GM23338 (cell line): ENCODE measurements at regions not wholly inside any gene's neighbourhood (a gene's known extent, or its start where the extent isn't known, plus 50 kb on each side); places are given as distances from the start of the nearest gene placed in this dataset.

ENCODE experiments used
- ATAC-seq: fragments of 200-7000 bp; cut with Tn5 transposase; 3 replicates; pipeline ENCODE4 v1.9.1; 2020
- DNase-seq: peaks from one replicate; pipeline ENCODE4 v3.0.0-alpha.2; 2015; ENCODE audit warnings: low spot score
- H2AFZ ChIP-seq: fragments of 200-600 bp; sonication (generic); 2 replicates; pipeline ENCODE4 v1.8.0; 2016; ENCODE audit warnings: antibody characterized with exemption, mild to moderate bottlenecking, moderate library complexity
- H3F3A ChIP-seq: fragments of 200-600 bp; sonication (generic); replicated peaks from 2 replicates; pipeline ENCODE4 v1.8.0; 2017; ENCODE audit warnings: antibody characterized with exemption, mixed run types, low read depth
- H3K27ac ChIP-seq: fragments of 200-600 bp; sonication (generic); 2 replicates; pipeline ENCODE4 v1.6.1; 2016; ENCODE audit warnings: low read depth
- H3K27me3 ChIP-seq: fragments of 200-600 bp; sonication (generic); 2 replicates; pipeline ENCODE4 v1.8.0; 2016; ENCODE audit warnings: mild to moderate bottlenecking, mixed run types, moderate library complexity; ENCODE audit not compliant: insufficient read depth
- H3K36me3 ChIP-seq: fragments of 200-600 bp; sonication (generic); 2 replicates; pipeline ENCODE4 v1.8.0; 2016; ENCODE audit warnings: mild to moderate bottlenecking; ENCODE audit not compliant: insufficient read depth
- H3K4me1 ChIP-seq: fragments of 200-600 bp; sonication (generic); 2 replicates; pipeline ENCODE4 v1.8.0; 2016; ENCODE audit warnings: mild to moderate bottlenecking, moderate library complexity; ENCODE audit not compliant: insufficient read depth
- H3K4me2 ChIP-seq: fragments of 200-600 bp; sonication (generic); 2 replicates; pipeline ENCODE4 v1.7.1; 2017; ENCODE audit warnings: mixed run types
- H3K4me3 ChIP-seq: fragments of 200-600 bp; sonication (generic); 2 replicates; pipeline ENCODE4 v1.6.1; 2016; ENCODE audit warnings: mixed run types
- H3K79me2 ChIP-seq: fragments of 200-600 bp; sonication (generic); replicated peaks from 2 replicates; pipeline ENCODE4 v1.8.0; 2017; ENCODE audit warnings: mild to moderate bottlenecking; ENCODE audit not compliant: insufficient read depth
- H3K9me2 ChIP-seq: fragments of 200-600 bp; sonication (generic); 2 replicates; pipeline ENCODE4 v1.8.0; 2017; ENCODE audit not compliant: insufficient read depth
- H4K20me1 ChIP-seq: fragments of 200-600 bp; sonication (generic); replicated peaks from 2 replicates; pipeline ENCODE4 v1.8.0; 2017; ENCODE audit warnings: mild to moderate bottlenecking; ENCODE audit not compliant: insufficient read depth
- H3K27ac Mint-ChIP-seq: 2 replicates; pipeline ENCODE4 v1.8.0; 2020; ENCODE audit warnings: inconsistent platforms, mild to moderate bottlenecking, moderate library complexity, mixed read lengths
- H3K27me3 Mint-ChIP-seq: 3 replicates; pipeline ENCODE4 v1.8.0; 2022; ENCODE audit warnings: low read depth, mild to moderate bottlenecking, moderate library complexity, mixed read lengths, inconsistent platforms; ENCODE audit not compliant: insufficient read depth, poor library complexity
- H3K36me3 Mint-ChIP-seq: 3 replicates; pipeline ENCODE4 v1.8.0; 2021; ENCODE audit warnings: low read depth, mild to moderate bottlenecking, inconsistent platforms, moderate library complexity, mixed read lengths
- H3K4me1 Mint-ChIP-seq: 3 replicates; pipeline ENCODE4 v1.8.0; 2020; ENCODE audit warnings: mild to moderate bottlenecking, inconsistent platforms, mixed read lengths
- H3K4me3 Mint-ChIP-seq: 3 replicates; pipeline ENCODE4 v1.8.0; 2021; ENCODE audit warnings: moderate library complexity, mild to moderate bottlenecking, inconsistent platforms, mixed read lengths
- H3K9me3 Mint-ChIP-seq: 3 replicates; pipeline ENCODE4 v1.8.0; 2020; ENCODE audit warnings: moderate library complexity, mild to moderate bottlenecking, inconsistent platforms, mixed read lengths
- CREB1 ChIP-seq: fragments of 250-450 bp; sonication (Bioruptor Pico); IDR thresholded peaks from 2 replicates; pipeline ENCODE4 v1.5.0; 2020; ENCODE audit warnings: low read depth, mild to moderate bottlenecking, moderate library complexity
- EZH2 ChIP-seq: fragments of 200-600 bp; sonication (generic); IDR thresholded peaks from one replicate; pipeline ENCODE4 v1.8.0; 2017; ENCODE audit warnings: antibody characterized with exemption, mild to moderate bottlenecking, low read depth; ENCODE audit not compliant: unreplicated experiment
- JUNB ChIP-seq: IDR thresholded peaks from one replicate; pipeline ENCODE4 v1.6.1; 2016; ENCODE audit warnings: antibody characterized with exemption; ENCODE audit not compliant: unreplicated experiment
- POLR2AphosphoS5 ChIP-seq: IDR thresholded peaks from 2 replicates; pipeline ENCODE4 v1.6.1; 2016; ENCODE audit warnings: antibody characterized with exemption, low read depth
- ZNF114 ChIP-seq: fragments of 250-450 bp; sonication (Bioruptor Pico); IDR thresholded peaks from 2 replicates; pipeline ENCODE4 v1.5.0; 2020; ENCODE audit warnings: mild to moderate bottlenecking, moderate library complexity
- TF ChIP-seq, protein P1 (sequence below): IDR thresholded peaks from one replicate; pipeline ENCODE4 v1.6.1; 2018; ENCODE audit warnings: antibody characterized with exemption; ENCODE audit not compliant: unreplicated experiment
- TF ChIP-seq, protein P2 (sequence below), 2 experiments: fragments of 200-600 bp in 1 of 2; sonication (generic) in 1 of 2; conservative IDR thresholded peaks; 2 replicates each; pipeline versions ENCODE4 v1.5.1 to v1.6.1; 2016 to 2017; ENCODE audit warnings: antibody characterized with exemption in 2 of 2, low read depth in 2 of 2, mild to moderate bottlenecking in 2 of 2, moderate library complexity in 1 of 2
- TF ChIP-seq, protein P3 (sequence below): fragments of 250-450 bp; sonication (Bioruptor Pico); IDR thresholded peaks from 2 replicates; pipeline ENCODE4 v1.5.0; 2020; ENCODE audit warnings: mild to moderate bottlenecking, moderate library complexity

DNA sequence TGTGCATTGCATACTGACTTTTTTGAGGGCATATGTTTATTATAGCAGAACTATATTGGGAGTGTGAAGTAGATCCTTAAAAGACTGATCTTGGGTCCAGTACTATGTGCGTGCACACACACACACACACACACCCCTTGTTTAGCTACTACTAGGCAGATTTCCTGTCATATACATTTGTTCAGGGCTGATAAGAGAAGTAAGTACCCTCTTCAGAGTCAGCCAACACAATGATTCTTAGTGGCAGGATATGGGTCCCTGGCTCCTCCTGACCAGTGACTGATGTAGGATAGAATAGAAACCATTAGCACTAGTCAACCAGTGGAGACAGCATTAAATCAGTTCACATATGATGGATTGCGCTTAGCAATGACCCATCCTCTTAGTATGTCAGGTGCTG, 76.2 kb upstream of the MIER3 start:
- Mint-ChIP-seq H3K4me1 (no peaks in the 10 kb centered on the region), H3K4me3 (no peak overlapping the region), H3K27ac (no peak overlapping the region), H3K9me3 (no peaks in the 10 kb centered on the region), H3K36me3 (no peaks in the 10 kb centered on the region), H3K27me3 (peaks cover 3% of the 10 kb centered on the region)
- ATAC-seq (no peak), DNase-seq (no peak)
- no peaks in the 10 kb centered on the region for H4K20me1 ChIP-seq
- no peaks in the 10 kb centered on the region for H3K4me1 ChIP-seq
- H3K36me3 ChIP-seq, result no peaks in the 10 kb centered on the region
- no peak overlapping the region for H3K27ac ChIP-seq
- TF ChIP-seq POLR2AphosphoS5 (no peak), JUNB (no peak), EZH2 (no peak), CREB1 (CRISPR knock-in tag) (no peak), ZNF114 (CRISPR knock-in tag) (no peak)
- TF ChIP-seq, protein P1, sequence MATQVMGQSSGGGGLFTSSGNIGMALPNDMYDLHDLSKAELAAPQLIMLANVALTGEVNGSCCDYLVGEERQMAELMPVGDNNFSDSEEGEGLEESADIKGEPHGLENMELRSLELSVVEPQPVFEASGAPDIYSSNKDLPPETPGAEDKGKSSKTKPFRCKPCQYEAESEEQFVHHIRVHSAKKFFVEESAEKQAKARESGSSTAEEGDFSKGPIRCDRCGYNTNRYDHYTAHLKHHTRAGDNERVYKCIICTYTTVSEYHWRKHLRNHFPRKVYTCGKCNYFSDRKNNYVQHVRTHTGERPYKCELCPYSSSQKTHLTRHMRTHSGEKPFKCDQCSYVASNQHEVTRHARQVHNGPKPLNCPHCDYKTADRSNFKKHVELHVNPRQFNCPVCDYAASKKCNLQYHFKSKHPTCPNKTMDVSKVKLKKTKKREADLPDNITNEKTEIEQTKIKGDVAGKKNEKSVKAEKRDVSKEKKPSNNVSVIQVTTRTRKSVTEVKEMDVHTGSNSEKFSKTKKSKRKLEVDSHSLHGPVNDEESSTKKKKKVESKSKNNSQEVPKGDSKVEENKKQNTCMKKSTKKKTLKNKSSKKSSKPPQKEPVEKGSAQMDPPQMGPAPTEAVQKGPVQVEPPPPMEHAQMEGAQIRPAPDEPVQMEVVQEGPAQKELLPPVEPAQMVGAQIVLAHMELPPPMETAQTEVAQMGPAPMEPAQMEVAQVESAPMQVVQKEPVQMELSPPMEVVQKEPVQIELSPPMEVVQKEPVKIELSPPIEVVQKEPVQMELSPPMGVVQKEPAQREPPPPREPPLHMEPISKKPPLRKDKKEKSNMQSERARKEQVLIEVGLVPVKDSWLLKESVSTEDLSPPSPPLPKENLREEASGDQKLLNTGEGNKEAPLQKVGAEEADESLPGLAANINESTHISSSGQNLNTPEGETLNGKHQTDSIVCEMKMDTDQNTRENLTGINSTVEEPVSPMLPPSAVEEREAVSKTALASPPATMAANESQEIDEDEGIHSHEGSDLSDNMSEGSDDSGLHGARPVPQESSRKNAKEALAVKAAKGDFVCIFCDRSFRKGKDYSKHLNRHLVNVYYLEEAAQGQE, result no peak
- TF ChIP-seq, protein P2, sequence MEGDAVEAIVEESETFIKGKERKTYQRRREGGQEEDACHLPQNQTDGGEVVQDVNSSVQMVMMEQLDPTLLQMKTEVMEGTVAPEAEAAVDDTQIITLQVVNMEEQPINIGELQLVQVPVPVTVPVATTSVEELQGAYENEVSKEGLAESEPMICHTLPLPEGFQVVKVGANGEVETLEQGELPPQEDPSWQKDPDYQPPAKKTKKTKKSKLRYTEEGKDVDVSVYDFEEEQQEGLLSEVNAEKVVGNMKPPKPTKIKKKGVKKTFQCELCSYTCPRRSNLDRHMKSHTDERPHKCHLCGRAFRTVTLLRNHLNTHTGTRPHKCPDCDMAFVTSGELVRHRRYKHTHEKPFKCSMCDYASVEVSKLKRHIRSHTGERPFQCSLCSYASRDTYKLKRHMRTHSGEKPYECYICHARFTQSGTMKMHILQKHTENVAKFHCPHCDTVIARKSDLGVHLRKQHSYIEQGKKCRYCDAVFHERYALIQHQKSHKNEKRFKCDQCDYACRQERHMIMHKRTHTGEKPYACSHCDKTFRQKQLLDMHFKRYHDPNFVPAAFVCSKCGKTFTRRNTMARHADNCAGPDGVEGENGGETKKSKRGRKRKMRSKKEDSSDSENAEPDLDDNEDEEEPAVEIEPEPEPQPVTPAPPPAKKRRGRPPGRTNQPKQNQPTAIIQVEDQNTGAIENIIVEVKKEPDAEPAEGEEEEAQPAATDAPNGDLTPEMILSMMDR (conservative IDR thresholded peaks at IDR 0.05; ENCODE audit: low read depth in 2 of 2), result no peak
- TF ChIP-seq, protein P3, sequence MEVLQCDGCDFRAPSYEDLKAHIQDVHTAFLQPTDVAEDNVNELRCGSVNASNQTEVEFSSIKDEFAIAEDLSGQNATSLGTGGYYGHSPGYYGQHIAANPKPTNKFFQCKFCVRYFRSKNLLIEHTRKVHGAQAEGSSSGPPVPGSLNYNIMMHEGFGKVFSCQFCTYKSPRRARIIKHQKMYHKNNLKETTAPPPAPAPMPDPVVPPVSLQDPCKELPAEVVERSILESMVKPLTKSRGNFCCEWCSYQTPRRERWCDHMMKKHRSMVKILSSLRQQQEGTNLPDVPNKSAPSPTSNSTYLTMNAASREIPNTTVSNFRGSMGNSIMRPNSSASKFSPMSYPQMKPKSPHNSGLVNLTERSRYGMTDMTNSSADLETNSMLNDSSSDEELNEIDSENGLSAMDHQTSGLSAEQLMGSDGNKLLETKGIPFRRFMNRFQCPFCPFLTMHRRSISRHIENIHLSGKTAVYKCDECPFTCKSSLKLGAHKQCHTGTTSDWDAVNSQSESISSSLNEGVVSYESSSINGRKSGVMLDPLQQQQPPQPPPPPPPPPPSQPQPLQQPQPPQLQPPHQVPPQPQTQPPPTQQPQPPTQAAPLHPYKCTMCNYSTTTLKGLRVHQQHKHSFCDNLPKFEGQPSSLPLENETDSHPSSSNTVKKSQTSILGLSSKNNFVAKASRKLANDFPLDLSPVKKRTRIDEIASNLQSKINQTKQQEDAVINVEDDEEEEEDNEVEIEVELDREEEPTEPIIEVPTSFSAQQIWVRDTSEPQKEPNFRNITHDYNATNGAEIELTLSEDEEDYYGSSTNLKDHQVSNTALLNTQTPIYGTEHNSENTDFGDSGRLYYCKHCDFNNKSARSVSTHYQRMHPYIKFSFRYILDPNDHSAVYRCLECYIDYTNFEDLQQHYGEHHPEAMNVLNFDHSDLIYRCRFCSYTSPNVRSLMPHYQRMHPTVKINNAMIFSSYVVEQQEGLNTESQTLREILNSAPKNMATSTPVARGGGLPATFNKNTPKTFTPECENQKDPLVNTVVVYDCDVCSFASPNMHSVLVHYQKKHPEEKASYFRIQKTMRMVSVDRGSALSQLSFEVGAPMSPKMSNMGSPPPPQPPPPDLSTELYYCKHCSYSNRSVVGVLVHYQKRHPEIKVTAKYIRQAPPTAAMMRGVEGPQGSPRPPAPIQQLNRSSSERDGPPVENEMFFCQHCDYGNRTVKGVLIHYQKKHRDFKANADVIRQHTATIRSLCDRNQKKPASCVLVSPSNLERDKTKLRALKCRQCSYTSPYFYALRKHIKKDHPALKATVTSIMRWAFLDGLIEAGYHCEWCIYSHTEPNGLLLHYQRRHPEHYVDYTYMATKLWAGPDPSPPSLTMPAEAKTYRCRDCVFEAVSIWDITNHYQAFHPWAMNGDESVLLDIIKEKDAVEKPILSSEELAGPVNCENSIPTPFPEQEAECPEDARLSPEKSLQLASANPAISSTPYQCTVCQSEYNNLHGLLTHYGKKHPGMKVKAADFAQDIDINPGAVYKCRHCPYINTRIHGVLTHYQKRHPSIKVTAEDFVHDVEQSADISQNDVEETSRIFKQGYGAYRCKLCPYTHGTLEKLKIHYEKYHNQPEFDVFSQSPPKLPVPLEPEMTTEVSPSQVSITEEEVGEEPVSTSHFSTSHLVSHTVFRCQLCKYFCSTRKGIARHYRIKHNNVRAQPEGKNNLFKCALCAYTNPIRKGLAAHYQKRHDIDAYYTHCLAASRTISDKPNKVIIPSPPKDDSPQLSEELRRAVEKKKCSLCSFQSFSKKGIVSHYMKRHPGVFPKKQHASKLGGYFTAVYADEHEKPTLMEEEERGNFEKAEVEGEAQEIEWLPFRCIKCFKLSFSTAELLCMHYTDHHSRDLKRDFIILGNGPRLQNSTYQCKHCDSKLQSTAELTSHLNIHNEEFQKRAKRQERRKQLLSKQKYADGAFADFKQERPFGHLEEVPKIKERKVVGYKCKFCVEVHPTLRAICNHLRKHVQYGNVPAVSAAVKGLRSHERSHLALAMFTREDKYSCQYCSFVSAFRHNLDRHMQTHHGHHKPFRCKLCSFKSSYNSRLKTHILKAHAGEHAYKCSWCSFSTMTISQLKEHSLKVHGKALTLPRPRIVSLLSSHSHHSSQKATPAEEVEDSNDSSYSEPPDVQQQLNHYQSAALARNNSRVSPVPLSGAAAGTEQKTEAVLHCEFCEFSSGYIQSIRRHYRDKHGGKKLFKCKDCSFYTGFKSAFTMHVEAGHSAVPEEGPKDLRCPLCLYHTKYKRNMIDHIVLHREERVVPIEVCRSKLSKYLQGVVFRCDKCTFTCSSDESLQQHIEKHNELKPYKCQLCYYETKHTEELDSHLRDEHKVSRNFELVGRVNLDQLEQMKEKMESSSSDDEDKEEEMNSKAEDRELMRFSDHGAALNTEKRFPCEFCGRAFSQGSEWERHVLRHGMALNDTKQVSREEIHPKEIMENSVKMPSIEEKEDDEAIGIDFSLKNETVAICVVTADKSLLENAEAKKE (CRISPR knock-in tag), result no peak
- H2AFZ ChIP-seq, result no peak overlapping the region
- no peak overlapping the region for H3K4me3 ChIP-seq
- H3K9me2 ChIP-seq, result no peaks in the 10 kb centered on the region
- no peaks in the 10 kb centered on the region for H3F3A ChIP-seq
- H3K27me3 ChIP-seq, result no peaks in the 10 kb centered on the region
- no peak overlapping the region for H3K4me2 ChIP-seq
- H3K79me2 ChIP-seq, result no peaks in the 10 kb centered on the region
